HG03280 (cell line): ENCODE measurements at regions not wholly inside any gene's neighbourhood (a gene's known extent, or its start where the extent isn't known, plus 50 kb on each side); places are given as distances from the start of the nearest gene placed in this dataset.

ENCODE experiments used
- ATAC-seq: cut with Tn5 transposase; IDR thresholded peaks from one replicate; pipeline ENCODE4 v1.9.1; 2021; ENCODE audit warnings: mild to moderate bottlenecking, moderate library complexity; ENCODE audit not compliant: unreplicated experiment

GRCh38 chr5:128591598-128592455, 53.8 kb upstream of the FBN2 start:
- ATAC-seq = no peak

GRCh38 chr5:128596071-128596470, 58.0 kb upstream of the FBN2 start:
- no peak for ATAC-seq

- no peak for ATAC-seq
Measured at GRCh38 chr5:128597156-128597555, 59.1 kb upstream of the FBN2 start.

- no peak for ATAC-seq
Measured at GRCh38 chr5:128613128-128613527, 75.1 kb upstream of the FBN2 start.

- ATAC-seq = no peak
Measured at GRCh38 chr5:128613766-128614165, 75.7 kb upstream of the FBN2 start.

- ATAC-seq = no peak
Measured at GRCh38 chr5:128615578-128615977, 77.5 kb upstream of the FBN2 start.

- no peak for ATAC-seq
Measured at GRCh38 chr5:128626536-128627090, 88.6 kb upstream of the FBN2 start.

GRCh38 chr5:128627939-128628338, 89.9 kb upstream of the FBN2 start:
- no peak for ATAC-seq

- ATAC-seq = no peak
Measured at GRCh38 chr5:128629157-128629556, 91.1 kb upstream of the FBN2 start.

- ATAC-seq = no peak
Measured at GRCh38 chr5:128630121-128630520, 92.1 kb upstream of the FBN2 start.

GRCh38 chr5:128631771-128632170, 93.7 kb upstream of the FBN2 start:
- no peak for ATAC-seq

GRCh38 chr5:128632264-128632663, 94.2 kb upstream of the FBN2 start:
- ATAC-seq = no peak

- no peak for ATAC-seq
Measured at GRCh38 chr5:128633901-128634300, 95.9 kb upstream of the FBN2 start.

GRCh38 chr5:128635379-128635778, 97.3 kb upstream of the FBN2 start:
- no peak for ATAC-seq

- ATAC-seq = no peak
Measured at GRCh38 chr5:128636361-128636760, 98.3 kb upstream of the FBN2 start.

- no peak for ATAC-seq
Measured at GRCh38 chr5:128637031-128637430, 99.0 kb upstream of the FBN2 start.

- no peak for ATAC-seq
Measured at GRCh38 chr5:128641861-128642260, 103.8 kb upstream of the FBN2 start.

- no peak for ATAC-seq
Measured at GRCh38 chr5:128644863-128645262, 106.8 kb upstream of the FBN2 start.

GRCh38 chr5:128645581-128645980, 107.5 kb upstream of the FBN2 start:
- no peak for ATAC-seq

- no peak for ATAC-seq
Measured at GRCh38 chr5:128646176-128646575, 108.1 kb upstream of the FBN2 start.

- no peak for ATAC-seq
Measured at GRCh38 chr5:128649192-128649591, 111.1 kb upstream of the FBN2 start.

- no peak for ATAC-seq
Measured at GRCh38 chr5:128662997-128663396, 125.0 kb upstream of the FBN2 start.
